HG03432 (cell line): ENCODE measurements at regions not wholly inside any gene's neighbourhood (a gene's known extent, or its start where the extent isn't known, plus 50 kb on each side); places are given as distances from the start of the nearest gene placed in this dataset.

Experiments used
- ATAC-seq: cut with Tn5 transposase; IDR thresholded peaks from one replicate; pipeline ENCODE4 v1.9.1; 2021; ENCODE audit warnings: mild to moderate bottlenecking, moderate library complexity; ENCODE audit not compliant: unreplicated experiment

- no peak for ATAC-seq
Measured at GRCh38 chr3:1938975-1939374, 159.7 kb upstream of the CNTN4 start.

GRCh38 chr3:1942781-1943180 is 155.9 kb upstream of the CNTN4 start:
- ATAC-seq = no peak

GRCh38 chr3:1943395-1944118 is 155.1 kb upstream of the CNTN4 start:
- ATAC-seq = peak; percentile 57

GRCh38 chr3:1945698-1946097 is 153.0 kb upstream of the CNTN4 start:
- ATAC-seq = no peak

GRCh38 chr3:1953536-1953935 is 145.1 kb upstream of the CNTN4 start:
- ATAC-seq = no peak

DNA sequence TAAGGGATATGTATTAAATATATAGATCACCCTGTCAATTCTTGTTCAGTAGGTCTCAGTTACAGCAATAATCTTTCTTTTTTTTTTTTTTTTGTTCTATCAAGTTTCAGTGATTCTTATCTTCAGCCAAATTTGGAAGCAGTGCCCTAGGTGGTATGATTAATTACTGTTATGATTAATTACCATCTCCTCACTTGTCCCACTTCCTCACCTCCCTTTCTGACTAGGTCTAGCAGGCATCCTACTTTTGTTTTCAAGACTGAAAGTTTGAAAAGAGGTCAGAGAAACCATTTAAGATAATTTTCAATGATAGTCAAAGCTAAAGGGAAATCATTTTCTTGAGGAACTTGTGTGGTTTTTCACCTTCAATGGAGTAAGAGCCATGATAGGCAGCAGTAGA is 144.0 kb upstream of the CNTN4 start:
- ATAC-seq = no peak

DNA sequence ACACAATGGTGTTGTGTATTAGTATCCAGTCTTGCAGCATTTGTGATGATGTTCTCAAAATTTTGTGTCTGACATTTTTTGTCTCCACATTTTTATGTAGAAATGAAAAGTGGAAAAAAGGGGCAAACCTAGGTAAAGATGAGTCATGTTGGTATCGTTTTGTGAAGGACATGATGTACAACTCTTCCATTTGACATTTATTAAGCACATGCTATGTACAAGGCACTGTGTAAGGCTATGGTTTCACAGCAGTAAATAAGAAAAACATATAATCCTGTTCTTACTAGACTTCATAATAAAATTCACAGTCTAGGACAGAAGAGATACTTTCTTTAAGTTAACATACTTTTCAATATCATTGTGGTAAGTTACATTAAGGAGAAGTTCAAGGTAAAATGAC is 143.5 kb upstream of the CNTN4 start:
- no peak for ATAC-seq

GRCh38 chr3:1955750-1956149 is 142.9 kb upstream of the CNTN4 start:
- ATAC-seq = no peak

DNA sequence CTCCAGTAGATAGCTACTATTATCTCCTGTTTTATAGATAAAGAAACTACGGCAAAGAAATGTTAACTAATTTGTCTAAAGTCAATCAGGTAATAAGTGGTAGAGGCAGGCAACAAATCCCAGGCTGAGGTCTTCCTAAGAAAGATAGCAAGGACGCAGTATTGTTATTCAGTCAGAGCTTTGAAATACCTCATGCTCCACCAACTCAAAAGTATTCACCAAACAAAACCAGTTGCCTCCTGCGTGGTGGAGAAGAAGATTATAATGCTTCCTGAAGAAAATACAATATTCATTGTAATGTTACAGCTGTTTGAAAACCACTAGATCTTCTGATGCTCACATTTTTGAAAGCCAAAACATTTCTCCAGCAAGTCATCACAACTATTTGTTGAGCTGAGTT is 138.2 kb upstream of the CNTN4 start:
- no peak for ATAC-seq

GRCh38 chr3:1962396-1963088 is 136.1 kb upstream of the CNTN4 start:
- no peak for ATAC-seq

DNA sequence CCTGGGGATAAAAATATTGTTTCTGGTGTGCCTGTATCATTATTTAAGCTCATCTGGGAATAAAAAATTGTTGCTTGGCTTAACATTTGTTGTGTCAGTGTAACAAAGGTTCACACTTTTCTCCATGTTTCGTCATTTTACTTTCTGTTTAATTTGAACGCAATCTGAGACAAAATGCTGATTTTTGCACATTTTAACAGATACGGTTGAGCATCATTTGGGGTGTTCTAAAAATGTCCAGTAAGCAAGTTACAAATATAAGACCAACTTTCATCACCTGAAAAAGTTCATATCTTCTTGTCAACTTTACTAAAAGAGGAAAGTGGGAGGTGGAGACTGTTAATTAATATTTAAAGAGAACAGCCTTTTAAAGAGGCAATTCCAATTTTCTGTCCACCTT is 134.8 kb upstream of the CNTN4 start:
- no peak for ATAC-seq

GRCh38 chr3:1967525-1967924 is 131.1 kb upstream of the CNTN4 start:
- ATAC-seq = no peak

DNA sequence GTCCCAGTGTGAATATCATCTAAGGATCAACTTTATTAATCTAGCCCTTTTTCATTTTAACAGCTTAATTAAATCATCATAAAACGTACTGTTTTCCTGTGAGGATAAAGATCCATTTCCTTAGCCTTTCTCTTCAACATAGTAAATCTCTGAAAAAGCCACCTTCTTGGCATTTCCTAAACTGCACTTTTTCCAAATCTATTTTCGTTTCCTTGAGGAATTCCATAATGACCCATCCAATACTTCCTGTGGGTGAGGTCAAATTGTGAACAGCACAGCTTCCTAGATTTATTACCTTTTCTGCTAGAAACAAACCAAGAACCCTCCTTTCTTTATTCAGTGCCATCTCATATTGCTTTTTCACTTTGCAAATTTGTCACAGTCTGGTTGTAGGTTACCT is 129.4 kb upstream of the CNTN4 start:
- ATAC-seq = no peak

DNA sequence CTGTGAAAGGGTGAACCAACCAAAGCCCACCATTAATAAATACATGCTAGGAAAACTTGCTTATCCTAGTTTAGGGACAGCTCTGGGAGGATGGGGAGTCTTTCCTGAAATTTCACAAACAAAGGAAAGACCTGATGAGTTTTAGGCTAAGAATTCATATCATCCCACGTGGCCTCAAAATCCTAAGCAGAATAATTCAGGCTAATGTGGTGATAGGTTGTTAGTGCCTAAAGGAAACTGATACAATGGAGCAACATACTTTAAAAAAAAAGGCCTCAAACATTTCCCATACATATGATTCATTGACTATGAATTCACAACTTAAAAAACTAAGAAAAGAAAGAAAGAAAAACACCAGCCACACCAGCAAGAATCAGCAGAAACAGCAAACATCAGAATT is 126.9 kb upstream of the CNTN4 start:
- no peak for ATAC-seq

DNA sequence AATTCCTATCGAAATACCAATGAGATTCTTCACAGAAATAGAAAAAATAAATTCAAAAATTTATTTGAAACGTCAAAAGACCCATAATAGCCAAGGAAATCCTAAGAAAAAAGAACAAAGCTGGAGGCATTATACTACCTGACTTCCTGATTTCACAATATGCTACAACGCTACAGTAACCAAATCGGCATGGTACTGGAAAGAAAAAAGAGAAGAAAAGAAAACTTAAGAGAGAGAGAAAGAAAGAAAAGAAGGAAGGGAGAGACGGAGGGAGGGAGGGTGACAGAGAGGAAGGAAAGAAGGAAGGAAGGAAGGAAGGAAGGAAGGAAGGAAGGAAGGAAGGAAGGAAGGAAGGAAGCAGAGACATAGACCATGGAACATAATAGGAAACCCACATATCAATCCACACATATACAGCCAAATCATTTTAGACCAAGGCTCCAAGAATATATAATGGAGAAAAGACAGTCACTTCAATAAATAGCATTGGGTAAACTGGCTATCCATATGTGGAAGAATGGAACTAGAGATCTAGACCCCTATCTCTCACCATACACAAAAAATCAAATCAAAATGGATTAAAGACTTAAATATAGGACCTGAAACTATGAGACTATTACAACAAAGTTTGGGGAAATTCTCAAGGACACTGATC is 118.6 kb upstream of the CNTN4 start:
- no peak for ATAC-seq

DNA sequence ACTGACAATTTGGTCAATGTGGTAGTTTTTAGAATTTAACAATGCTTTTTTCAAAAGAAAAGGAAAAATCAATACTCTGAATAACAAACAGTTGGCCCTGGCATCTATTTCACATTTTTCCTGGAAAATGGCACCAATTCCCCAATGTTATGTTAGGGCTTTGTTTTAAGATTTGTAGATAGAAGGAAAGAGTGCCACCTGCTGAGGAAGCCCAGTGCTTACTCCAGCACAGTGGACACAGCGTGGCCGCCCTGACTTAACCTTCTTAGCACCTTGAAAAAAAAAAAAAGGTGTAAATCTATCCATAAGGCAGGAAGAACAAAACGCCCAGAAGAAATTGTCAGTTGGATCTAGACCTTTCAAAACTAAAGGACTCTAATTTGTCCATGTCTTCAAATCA is 110.7 kb upstream of the CNTN4 start:
- ATAC-seq = no peak

DNA sequence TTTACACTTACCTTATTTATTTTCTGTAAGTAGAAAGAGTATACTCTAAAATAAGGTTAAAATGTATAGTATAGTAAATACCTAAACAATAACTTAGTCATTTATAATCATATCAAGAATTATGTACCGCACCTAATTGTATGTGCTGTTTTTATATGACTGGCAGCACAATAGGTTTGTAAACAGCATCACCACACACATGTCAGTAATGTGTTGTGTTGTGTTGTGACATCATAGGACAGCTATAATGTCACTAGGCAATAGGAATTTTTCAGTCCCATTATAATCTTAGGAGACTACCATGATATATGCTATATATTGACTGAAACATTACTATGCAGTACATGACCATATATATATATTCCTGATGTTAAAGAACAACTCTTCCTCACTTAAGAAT is 99.9 kb upstream of the CNTN4 start:
- no peak for ATAC-seq

DNA sequence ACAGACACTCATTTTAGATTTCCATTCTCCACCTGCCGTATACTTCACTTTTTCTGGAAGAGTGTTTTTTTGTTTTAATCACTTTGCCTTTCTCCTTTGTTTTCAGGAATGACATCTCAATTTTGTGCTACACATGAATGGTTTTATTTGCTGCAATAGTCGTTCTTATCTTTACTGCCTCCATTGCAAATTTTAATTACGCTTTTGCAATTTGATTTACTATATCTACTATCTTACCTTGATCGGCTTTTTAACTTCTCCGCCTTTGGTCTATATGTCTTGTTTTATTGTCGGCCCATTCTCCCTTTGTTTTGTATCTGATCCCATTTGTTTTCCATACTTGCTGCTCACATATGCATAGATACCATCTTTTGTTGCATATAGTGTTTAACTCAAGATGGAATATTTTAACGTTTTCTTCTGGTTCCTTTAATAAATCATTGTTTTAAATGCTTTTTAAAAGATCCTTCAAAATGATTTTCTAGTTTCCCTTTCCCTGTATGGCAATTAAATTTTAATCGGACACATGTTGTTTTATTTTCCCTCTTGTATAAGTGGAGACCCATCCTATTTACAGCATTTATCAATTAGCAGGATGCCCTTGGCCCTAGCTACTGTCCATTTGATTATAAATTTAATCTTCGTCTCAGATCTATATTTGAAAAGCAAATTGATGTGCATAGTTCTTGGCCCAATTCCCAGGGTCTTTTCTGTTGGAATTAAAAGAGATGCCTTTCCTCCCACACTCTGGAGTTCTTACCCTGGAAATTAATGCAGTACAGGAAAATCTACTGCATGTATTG is 97.2 kb upstream of the CNTN4 start:
- ATAC-seq = no peak

DNA sequence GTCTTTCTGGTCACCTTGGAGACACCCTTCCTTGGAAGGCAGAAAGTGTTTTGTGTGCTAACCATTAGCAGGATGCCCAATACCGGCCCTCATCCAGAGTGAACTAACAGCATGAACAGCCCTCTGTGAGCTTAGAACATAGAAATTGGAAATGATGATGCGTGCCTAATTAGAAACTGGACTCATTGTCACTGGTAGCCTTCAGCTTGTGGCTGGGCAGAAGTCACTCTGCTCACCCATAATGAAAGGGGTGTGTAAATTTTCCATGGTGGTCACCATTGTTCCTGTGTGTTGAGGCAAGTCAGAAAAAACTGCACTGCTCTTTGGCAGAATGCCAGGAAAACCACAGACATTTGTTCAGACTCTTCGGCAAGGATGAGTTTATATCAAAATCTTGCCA is 74.7 kb upstream of the CNTN4 start:
- ATAC-seq = no peak

DNA sequence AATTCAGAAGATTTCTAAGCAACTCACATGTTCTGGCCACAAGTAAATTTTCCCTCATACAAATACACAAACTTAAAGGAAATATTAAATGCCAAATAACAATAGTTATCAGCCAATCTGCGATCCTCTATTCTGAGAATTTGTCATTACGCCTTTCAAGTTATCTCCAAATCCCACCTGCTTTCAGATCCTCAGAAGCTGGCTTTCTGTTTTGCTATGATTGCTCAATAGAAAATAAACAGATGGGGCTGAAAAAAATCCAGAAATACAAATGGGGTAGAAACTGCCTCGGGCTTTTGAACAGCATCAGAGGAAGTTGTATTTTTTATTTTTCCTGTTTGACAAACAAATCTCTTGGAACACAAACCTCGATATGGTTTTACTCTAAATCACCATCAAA is 74.0 kb upstream of the CNTN4 start:
- ATAC-seq = no peak

DNA sequence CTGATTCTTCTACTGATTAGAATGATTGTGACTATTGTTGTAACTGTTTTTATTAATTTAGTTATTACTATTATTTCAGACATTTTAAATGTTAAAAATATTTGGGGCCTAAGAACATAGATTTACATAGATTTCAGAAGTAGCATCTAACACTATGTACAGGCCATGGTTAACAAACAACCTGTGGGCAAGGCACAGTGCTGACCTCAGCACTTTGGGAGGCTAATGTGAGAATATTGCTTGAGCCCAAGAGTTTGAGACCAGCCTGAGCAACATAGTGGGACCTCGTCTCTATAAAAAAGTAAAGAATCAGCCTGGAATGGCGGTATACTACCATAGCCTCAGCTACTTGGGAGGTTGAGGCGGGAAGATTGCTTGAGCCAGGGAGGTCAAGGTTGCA is 69.1 kb upstream of the CNTN4 start:
- ATAC-seq = no peak
